Hepatocyte (in vitro differentiated cells): ENCODE measurements at regions not wholly inside any gene's neighbourhood (a gene's known extent, or its start where the extent isn't known, plus 50 kb on each side); places are given as distances from the start of the nearest gene placed in this dataset.

Source experiments
- DNase-seq: peaks from one replicate; pipeline ENCODE4 v3.0.0-alpha.2; 2016; ENCODE audit warnings: low spot score
- H2AFZ ChIP-seq: fragments of 200-600 bp; sonication (generic); 2 replicates; pipeline ENCODE4 v1.6.0; 2016; ENCODE audit warnings: antibody characterized with exemption, mild to moderate bottlenecking
- H3K27ac ChIP-seq: fragments of 200-600 bp; sonication (generic); 2 replicates; pipeline ENCODE4 v1.5.1; 2016; ENCODE audit warnings: mild to moderate bottlenecking
- H3K27me3 ChIP-seq: fragments of 200-600 bp; sonication (generic); 2 replicates; pipeline ENCODE4 v1.6.1; 2016
- H3K36me3 ChIP-seq: fragments of 200-600 bp; sonication (generic); replicated peaks from 2 replicates; pipeline ENCODE4 v1.5.1; 2016; ENCODE audit warnings: low read depth; ENCODE audit not compliant: insufficient read depth
- H3K4me1 ChIP-seq: fragments of 200-600 bp; sonication (generic); 2 replicates; pipeline ENCODE4 v1.5.1; 2016; ENCODE audit warnings: mild to moderate bottlenecking, moderate library complexity; ENCODE audit not compliant: insufficient read depth
- H3K4me2 ChIP-seq: fragments of 200-600 bp; sonication (generic); 2 replicates; pipeline ENCODE4 v1.6.0; 2016
- H3K4me3 ChIP-seq: fragments of 200-600 bp; sonication (generic); 2 replicates; pipeline ENCODE4 v1.5.1; 2016; ENCODE audit warnings: mild to moderate bottlenecking
- H3K79me2 ChIP-seq: fragments of 200-600 bp; sonication (generic); 2 replicates; pipeline ENCODE4 v1.6.0; 2017; ENCODE audit warnings: mild to moderate bottlenecking
- H3K9me2 ChIP-seq: fragments of 200-600 bp; sonication (generic); replicated peaks from 2 replicates; pipeline ENCODE4 v1.6.0; 2017; ENCODE audit warnings: mild to moderate bottlenecking; ENCODE audit not compliant: insufficient read depth
- H3K9me3 ChIP-seq: fragments of 200-600 bp; sonication (generic); 2 replicates; pipeline ENCODE4 v1.5.1; 2016; ENCODE audit warnings: low read depth, mild to moderate bottlenecking
- H4K20me1 ChIP-seq: fragments of 200-600 bp; sonication (generic); 2 replicates; pipeline ENCODE4 v1.6.0; 2016; ENCODE audit warnings: mild to moderate bottlenecking; ENCODE audit not compliant: insufficient read depth, poor library complexity, severe bottlenecking
- EZH2 ChIP-seq: fragments of 200-600 bp; sonication (generic); IDR thresholded peaks from 2 replicates; pipeline ENCODE4 v1.6.1; 2016; ENCODE audit warnings: antibody characterized with exemption, mild to moderate bottlenecking, borderline replicate concordance
- EZH2phosphoT487 ChIP-seq: fragments of 200-600 bp; sonication (generic); IDR thresholded peaks from one replicate; pipeline ENCODE4 v1.6.1; 2018; ENCODE audit warnings: antibody characterized with exemption, mild to moderate bottlenecking, low read depth, moderate library complexity; ENCODE audit not compliant: unreplicated experiment, severe bottlenecking
- WGBS: methylation state at CpG from one replicate; pipeline ENCODE4 v1.1.6; 2016; ENCODE audit warnings: low lambda C conversion rate; ENCODE audit errors: missing lambda C conversion rate; 5-methylcytosine and 5-hydroxymethylcytosine counted together
- TF ChIP-seq, protein P1 (sequence below): fragments of 200-600 bp; sonication (generic); IDR thresholded peaks from 2 replicates; pipeline ENCODE4 v1.5.1; 2016; ENCODE audit warnings: antibody characterized with exemption, mild to moderate bottlenecking; ENCODE audit not compliant: poor library complexity

DNA sequence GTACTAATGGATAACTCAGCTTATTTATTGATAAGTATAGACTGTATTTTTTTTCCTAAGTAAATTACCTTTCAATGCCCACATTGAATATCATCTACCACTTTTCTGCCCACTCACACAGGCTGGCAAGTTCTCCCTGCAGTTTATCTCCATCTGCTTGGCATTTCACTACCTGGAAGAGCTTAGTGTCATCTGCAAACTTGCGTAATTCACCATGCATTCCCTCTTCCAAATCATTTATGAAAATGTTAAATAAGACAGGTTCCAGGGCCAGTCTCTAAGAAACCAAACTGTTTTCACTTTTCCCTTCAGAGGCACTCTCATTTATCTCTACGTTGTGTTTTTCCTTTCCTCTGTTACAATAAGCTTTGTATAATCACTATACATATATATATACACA is 1076.6 kb downstream of the IGSF11 start:
- no peak overlapping the region for H3K4me2 ChIP-seq
- no peaks in the 10 kb centered on the region for H3K27me3 ChIP-seq
- H2AFZ ChIP-seq = no peak overlapping the region

DNA sequence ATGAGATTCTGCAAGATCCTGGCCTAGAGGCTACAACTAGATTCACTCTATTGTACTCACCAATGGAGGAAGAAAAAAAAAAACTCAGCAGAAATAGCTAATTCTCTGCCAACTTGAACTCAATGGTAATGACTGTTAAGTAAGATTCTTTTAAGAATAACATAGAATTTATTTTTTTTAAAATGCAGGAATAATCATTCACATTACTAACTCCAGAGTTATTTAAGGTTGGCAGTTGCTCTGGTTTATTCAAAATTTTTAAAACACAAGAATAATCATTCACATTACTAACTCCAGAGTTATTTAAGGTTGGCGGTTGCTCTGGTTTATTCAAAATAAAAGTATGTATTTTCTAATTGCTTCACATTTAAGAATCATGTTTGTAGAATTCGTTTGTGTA is 1071.9 kb downstream of the IGSF11 start:
- TF ChIP-seq, protein P1, sequence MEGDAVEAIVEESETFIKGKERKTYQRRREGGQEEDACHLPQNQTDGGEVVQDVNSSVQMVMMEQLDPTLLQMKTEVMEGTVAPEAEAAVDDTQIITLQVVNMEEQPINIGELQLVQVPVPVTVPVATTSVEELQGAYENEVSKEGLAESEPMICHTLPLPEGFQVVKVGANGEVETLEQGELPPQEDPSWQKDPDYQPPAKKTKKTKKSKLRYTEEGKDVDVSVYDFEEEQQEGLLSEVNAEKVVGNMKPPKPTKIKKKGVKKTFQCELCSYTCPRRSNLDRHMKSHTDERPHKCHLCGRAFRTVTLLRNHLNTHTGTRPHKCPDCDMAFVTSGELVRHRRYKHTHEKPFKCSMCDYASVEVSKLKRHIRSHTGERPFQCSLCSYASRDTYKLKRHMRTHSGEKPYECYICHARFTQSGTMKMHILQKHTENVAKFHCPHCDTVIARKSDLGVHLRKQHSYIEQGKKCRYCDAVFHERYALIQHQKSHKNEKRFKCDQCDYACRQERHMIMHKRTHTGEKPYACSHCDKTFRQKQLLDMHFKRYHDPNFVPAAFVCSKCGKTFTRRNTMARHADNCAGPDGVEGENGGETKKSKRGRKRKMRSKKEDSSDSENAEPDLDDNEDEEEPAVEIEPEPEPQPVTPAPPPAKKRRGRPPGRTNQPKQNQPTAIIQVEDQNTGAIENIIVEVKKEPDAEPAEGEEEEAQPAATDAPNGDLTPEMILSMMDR = no peak
- TF ChIP-seq EZH2phosphoT487 (no peak), EZH2 (no peak)
- no peak for DNase-seq
- no peaks in the 10 kb centered on the region for H4K20me1 ChIP-seq
- WGBS = 91% methylated on average over 2 of the region's 2 CpGs
- H3K4me3 ChIP-seq = no peak overlapping the region
- no peaks in the 10 kb centered on the region for H3K9me3 ChIP-seq
- H3K4me2 ChIP-seq = no peak overlapping the region
- H3K9me2 ChIP-seq = no peaks in the 10 kb centered on the region
- no peaks in the 10 kb centered on the region for H3K4me1 ChIP-seq
- H3K27me3 ChIP-seq = no peaks in the 10 kb centered on the region
- no peak overlapping the region for H2AFZ ChIP-seq
- H3K36me3 ChIP-seq = no peaks in the 10 kb centered on the region
- no peaks in the 10 kb centered on the region for H3K79me2 ChIP-seq
- no peak overlapping the region for H3K27ac ChIP-seq

More for the DNA sequence above, 1076.6 kb downstream of the IGSF11 start:
- TF ChIP-seq EZH2phosphoT487 (no peak), EZH2 (no peak)
- TF ChIP-seq, protein P1 = no peak
- H3K4me1 ChIP-seq = no peaks in the 10 kb centered on the region
- H3K79me2 ChIP-seq = no peaks in the 10 kb centered on the region
- no peaks in the 10 kb centered on the region for H4K20me1 ChIP-seq
- H3K9me2 ChIP-seq = no peaks in the 10 kb centered on the region
- WGBS = 88% methylated on average over 2 of the region's 2 CpGs
- H3K36me3 ChIP-seq = no peaks in the 10 kb centered on the region
- no peak overlapping the region for H3K4me3 ChIP-seq
- H3K9me3 ChIP-seq = no peaks in the 10 kb centered on the region
- DNase-seq = no peak
- H3K27ac ChIP-seq = no peak overlapping the region

DNA sequence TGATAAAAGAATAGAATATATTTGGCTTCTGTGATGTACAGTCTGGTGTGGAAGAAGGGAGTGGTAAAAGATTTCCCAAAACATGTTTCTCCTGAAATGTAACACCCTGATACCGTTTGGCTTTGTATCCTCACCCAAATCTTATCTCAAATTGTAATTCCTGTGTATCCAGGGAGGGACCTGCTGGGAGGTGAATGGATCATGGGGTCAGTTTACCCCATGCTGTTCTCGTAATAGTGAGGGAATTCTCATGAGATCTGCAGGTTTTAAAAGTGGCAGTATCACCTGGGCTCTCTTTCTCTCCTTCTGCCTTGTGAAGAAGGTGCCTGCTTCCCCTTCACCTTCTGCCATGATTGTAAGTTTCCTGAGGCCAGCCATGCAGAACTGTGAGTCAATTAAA is 1070.8 kb downstream of the IGSF11 start:
- no peak for DNase-seq
- TF ChIP-seq, protein P1 = no peak
- TF ChIP-seq EZH2phosphoT487 (no peak), EZH2 (no peak)
- whole genome bisulfite sequencing = 68% methylated on average over 2 of the region's 2 CpGs
- H3K27ac ChIP-seq = no peak overlapping the region
- no peak overlapping the region for H2AFZ ChIP-seq
- H3K9me3 ChIP-seq = no peaks in the 10 kb centered on the region
- H3K9me2 ChIP-seq = no peaks in the 10 kb centered on the region
- H3K27me3 ChIP-seq = no peaks in the 10 kb centered on the region
- H3K4me1 ChIP-seq = no peaks in the 10 kb centered on the region
- no peaks in the 10 kb centered on the region for H4K20me1 ChIP-seq
- H3K4me3 ChIP-seq = no peak overlapping the region
- no peak overlapping the region for H3K4me2 ChIP-seq
- no peaks in the 10 kb centered on the region for H3K36me3 ChIP-seq
- H3K79me2 ChIP-seq = no peaks in the 10 kb centered on the region

DNA sequence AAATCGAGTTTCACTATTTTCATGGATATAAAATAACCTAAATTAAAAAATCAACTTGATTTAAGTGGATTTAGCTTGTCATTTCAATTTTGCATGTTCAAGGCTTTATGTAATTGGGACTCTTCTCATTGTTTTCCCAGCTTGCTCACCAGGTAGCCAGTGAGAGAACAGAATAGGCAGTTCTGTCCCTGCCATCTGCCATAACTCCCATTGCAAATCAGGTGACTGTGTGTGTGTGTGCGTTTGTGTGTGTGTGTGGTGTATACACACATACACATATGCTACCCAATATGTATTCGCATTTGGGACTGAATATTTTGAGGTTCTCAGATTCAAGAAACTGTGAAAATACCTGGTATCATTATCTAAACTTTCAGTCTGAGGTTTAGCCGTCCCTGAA is 1069.8 kb downstream of the IGSF11 start:
- Histone ChIP-seq H3K27ac (no peak overlapping the region), H3K27me3 (no peaks in the 10 kb centered on the region), H4K20me1 (no peaks in the 10 kb centered on the region), H3K9me2 (no peaks in the 10 kb centered on the region), H3K4me3 (no peak overlapping the region), H3K36me3 (no peaks in the 10 kb centered on the region), H3K4me2 (no peak overlapping the region), H3K4me1 (no peaks in the 10 kb centered on the region), H3K79me2 (no peaks in the 10 kb centered on the region), H3K9me3 (no peaks in the 10 kb centered on the region), H2AFZ (no peak overlapping the region)
- WGBS = 88% methylated on average over 4 of the region's 4 CpGs
- TF ChIP-seq EZH2phosphoT487 (no peak), EZH2 (no peak)
- TF ChIP-seq, protein P1 = no peak
- no peak for DNase-seq
